ENCODE measurements at regions not wholly inside any gene's neighbourhood (a gene's known extent, or its start where the extent isn't known, plus 50 kb on each side); places are given as distances from the start of the nearest gene placed in this dataset.

DNA sequence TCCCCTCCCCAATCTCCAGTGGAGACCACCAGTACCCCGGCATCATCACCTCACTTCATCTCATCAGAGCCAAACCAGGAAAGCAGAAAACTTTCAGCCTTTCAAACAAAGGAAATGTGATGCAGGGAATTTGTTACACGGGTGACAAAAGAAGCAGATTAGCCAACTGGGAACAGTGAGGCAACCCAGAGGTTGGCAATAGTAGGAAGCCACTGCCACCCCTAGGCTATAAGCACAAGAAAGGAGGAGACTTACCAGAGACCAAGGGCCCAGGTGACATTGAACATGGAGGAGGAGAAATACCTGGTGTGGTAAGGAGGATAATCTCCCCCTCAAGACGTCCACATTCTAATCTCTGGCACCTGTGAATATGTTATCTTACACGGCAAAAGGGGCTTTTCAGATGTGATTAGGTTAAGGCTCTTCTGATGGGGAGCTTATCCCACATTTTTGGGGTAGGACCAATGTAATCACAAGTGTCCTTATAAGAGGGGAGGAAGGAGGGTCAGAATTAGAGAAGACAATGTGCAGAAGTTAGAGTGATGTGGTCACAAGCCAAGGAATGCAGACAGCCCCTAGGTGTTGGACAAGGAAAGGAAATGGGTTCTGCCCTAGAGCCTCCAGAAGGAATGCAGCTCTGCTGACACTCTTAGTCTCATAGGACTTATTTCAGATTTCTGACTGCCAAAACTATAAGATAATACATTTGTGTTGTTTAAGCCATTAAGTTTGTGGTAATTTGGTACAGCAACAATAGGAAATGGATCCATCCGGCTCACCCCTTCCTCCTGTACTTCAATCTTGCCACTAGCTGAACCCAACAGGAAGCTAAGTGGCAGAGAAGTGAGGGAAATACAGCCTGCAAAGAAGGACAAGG lies 83.6 kb upstream of the VAV3 start:
- DNase-seq: no peak
- Mint-ChIP-seq H3K4me3 (ENCODE audit: unreplicated experiment) (no peak overlapping the region), H3K27me3 (ENCODE audit: unreplicated experiment) (no peaks in the 10 kb centered on the region), H3K36me3 (ENCODE audit: unreplicated experiment) (no peaks in the 10 kb centered on the region), H3K9me3 (ENCODE audit: unreplicated experiment) (peaks cover 2% of the 10 kb centered on the region), H3K27ac (ENCODE audit: unreplicated experiment) (no peak overlapping the region), H3K4me1 (ENCODE audit: low read depth, unreplicated experiment) (no peaks in the 10 kb centered on the region)
- TF ChIP-seq, protein P1, sequence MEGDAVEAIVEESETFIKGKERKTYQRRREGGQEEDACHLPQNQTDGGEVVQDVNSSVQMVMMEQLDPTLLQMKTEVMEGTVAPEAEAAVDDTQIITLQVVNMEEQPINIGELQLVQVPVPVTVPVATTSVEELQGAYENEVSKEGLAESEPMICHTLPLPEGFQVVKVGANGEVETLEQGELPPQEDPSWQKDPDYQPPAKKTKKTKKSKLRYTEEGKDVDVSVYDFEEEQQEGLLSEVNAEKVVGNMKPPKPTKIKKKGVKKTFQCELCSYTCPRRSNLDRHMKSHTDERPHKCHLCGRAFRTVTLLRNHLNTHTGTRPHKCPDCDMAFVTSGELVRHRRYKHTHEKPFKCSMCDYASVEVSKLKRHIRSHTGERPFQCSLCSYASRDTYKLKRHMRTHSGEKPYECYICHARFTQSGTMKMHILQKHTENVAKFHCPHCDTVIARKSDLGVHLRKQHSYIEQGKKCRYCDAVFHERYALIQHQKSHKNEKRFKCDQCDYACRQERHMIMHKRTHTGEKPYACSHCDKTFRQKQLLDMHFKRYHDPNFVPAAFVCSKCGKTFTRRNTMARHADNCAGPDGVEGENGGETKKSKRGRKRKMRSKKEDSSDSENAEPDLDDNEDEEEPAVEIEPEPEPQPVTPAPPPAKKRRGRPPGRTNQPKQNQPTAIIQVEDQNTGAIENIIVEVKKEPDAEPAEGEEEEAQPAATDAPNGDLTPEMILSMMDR (IDR thresholded peaks at IDR 0.05; ENCODE audit: partially characterized antibody, unreplicated experiment): no peak

DNA sequence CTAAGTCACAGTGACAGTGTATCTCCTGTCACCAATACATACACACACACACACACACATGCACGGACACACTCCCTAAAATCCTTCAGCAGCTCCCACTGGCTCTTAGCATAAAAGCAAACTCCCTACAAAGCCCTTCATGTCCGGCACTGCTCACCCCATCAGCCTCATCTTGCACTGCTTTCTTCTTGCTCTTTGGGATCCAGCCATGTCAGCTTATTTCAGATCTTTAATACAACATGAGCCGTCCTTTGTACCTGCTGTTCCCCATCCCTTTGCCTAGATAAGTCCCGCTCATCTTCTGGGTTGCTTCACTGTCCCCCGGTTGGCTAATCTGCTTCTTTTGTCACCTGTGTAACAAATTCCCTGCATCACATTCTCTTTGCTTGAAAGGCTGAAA lies 82.1 kb upstream of the VAV3 start:
- no peak for DNase-seq
- Mint-ChIP-seq H3K27me3 (ENCODE audit: unreplicated experiment) (no peaks in the 10 kb centered on the region), H3K4me1 (ENCODE audit: low read depth, unreplicated experiment) (no peaks in the 10 kb centered on the region), H3K27ac (ENCODE audit: unreplicated experiment) (no peak overlapping the region), H3K4me3 (ENCODE audit: unreplicated experiment) (no peak overlapping the region), H3K36me3 (ENCODE audit: unreplicated experiment) (no peaks in the 10 kb centered on the region), H3K9me3 (ENCODE audit: unreplicated experiment) (peaks cover 2% of the 10 kb centered on the region)
- TF ChIP-seq, protein P1 (IDR thresholded peaks at IDR 0.05; ENCODE audit: partially characterized antibody, unreplicated experiment): no peak

DNA sequence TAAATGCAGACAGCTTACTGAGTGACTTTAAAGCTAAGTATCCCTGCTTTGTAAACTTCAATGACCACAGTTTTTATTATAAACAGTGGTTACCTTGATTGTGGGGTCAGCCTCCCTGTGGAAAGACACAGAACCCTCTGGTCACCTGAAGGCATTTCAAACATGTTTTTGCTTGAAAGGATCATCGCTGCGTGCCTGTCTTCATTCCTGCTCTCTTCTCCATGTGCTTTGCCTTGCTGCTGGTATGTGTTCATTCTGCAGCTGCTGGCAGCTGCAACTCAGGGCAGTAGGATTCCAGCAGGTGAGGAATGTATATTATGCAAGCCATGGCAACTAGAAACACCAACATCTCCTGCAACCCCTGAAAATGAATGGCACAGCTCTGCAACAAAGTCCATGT lies 81.0 kb upstream of the VAV3 start:
- no peak overlapping the region for H3K27ac Mint-ChIP-seq (ENCODE audit: unreplicated experiment)
- no peak overlapping the region for H3K4me3 Mint-ChIP-seq (ENCODE audit: unreplicated experiment)
- no peak for DNase-seq
- no peaks in the 10 kb centered on the region for H3K4me1 Mint-ChIP-seq (ENCODE audit: low read depth, unreplicated experiment)
- H3K36me3 Mint-ChIP-seq (ENCODE audit: unreplicated experiment): no peaks in the 10 kb centered on the region
- TF ChIP-seq, protein P1 (IDR thresholded peaks at IDR 0.05; ENCODE audit: partially characterized antibody, unreplicated experiment): no peak
- no peaks in the 10 kb centered on the region for H3K27me3 Mint-ChIP-seq (ENCODE audit: unreplicated experiment)
- peaks cover 2% of the 10 kb centered on the region for H3K9me3 Mint-ChIP-seq (ENCODE audit: unreplicated experiment)

DNA sequence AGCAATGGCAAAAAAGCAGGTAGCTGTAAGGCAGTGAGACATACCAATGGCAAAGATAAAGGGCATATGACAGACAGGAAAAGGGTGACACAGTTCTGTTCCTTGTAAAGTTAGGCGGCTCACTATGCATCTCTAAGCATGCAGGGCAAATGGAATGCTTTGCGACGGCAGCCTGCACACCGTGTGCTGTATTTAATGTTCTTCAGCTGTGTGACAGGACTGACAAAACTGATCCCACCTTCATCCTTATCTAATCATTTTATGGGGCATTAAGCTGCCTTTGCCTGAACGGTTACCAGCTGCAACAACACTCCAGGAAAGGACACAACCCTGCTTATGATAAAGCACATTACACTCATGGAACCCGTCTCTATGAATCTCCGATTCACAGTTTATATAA lies 80.5 kb upstream of the VAV3 start:
- TF ChIP-seq, protein P1 (IDR thresholded peaks at IDR 0.05; ENCODE audit: partially characterized antibody, unreplicated experiment): no peak
- H3K27me3 Mint-ChIP-seq (ENCODE audit: unreplicated experiment): no peaks in the 10 kb centered on the region
- H3K4me3 Mint-ChIP-seq (ENCODE audit: unreplicated experiment): no peak overlapping the region
- DNase-seq: no peak
- no peak overlapping the region for H3K27ac Mint-ChIP-seq (ENCODE audit: unreplicated experiment)
- peaks cover 2% of the 10 kb centered on the region for H3K9me3 Mint-ChIP-seq (ENCODE audit: unreplicated experiment)
- no peaks in the 10 kb centered on the region for H3K36me3 Mint-ChIP-seq (ENCODE audit: unreplicated experiment)
- no peaks in the 10 kb centered on the region for H3K4me1 Mint-ChIP-seq (ENCODE audit: low read depth, unreplicated experiment)

DNA sequence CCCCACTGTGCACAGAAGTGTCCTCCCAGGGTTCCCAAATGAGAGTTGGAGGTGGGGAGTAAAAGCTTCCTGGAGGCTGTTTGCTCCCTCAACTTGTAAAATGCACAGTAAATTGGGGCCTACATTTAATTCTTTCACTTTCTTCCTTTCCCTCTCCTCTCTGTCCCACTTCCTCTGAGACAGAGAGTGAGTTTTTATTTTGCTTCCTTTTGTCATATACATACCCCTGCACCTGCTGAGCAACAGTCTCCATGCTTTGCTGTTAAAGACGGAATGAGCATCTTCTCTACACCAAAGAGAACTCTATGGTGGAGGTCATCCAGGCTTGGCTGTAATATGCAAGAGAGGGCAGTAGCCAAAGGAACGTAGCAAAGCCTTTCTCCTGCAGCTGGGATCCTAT lies 79.3 kb upstream of the VAV3 start:
- DNase-seq: no peak
- peaks cover 2% of the 10 kb centered on the region for H3K9me3 Mint-ChIP-seq (ENCODE audit: unreplicated experiment)
- no peak overlapping the region for H3K4me3 Mint-ChIP-seq (ENCODE audit: unreplicated experiment)
- TF ChIP-seq, protein P1 (IDR thresholded peaks at IDR 0.05; ENCODE audit: partially characterized antibody, unreplicated experiment): no peak
- no peak overlapping the region for H3K27ac Mint-ChIP-seq (ENCODE audit: unreplicated experiment)
- no peaks in the 10 kb centered on the region for H3K27me3 Mint-ChIP-seq (ENCODE audit: unreplicated experiment)
- H3K36me3 Mint-ChIP-seq (ENCODE audit: unreplicated experiment): no peaks in the 10 kb centered on the region
- H3K4me1 Mint-ChIP-seq (ENCODE audit: low read depth, unreplicated experiment): no peaks in the 10 kb centered on the region

Measured in glutamatergic neuron (in vitro differentiated cells).